ENCODE measurements at regions not wholly inside any gene's neighbourhood (a gene's known extent, or its start where the extent isn't known, plus 50 kb on each side); places are given as distances from the start of the nearest gene placed in this dataset.

GRCh38 chr13:110782185-110782584, 68.7 kb downstream of the ING1 start:
- TF ChIP-seq ADNP (tag; IDR thresholded peaks at IDR 0.05) (no peak), ETV6 (IDR thresholded peaks at IDR 0.05; ENCODE audit: borderline replicate concordance in 1 of 2, low read depth in 2 of 2, low read length in 1 of 2) (no peak), ETV6 (CRISPR knock-in tag; IDR thresholded peaks at IDR 0.05; ENCODE audit: borderline replicate concordance) (no peak), ZBTB11 (CRISPR knock-in tag; IDR thresholded peaks at IDR 0.05) (no peak), UBTF (IDR thresholded peaks at IDR 0.05; ENCODE audit: borderline replicate concordance in 1 of 2, low read depth in 2 of 2, low read length in 2 of 2) (no peak), JUNB (CRISPR knock-in tag; conservative IDR thresholded peaks at IDR 0.05) (no peak), EZH2 (IDR thresholded peaks at IDR 0.05; ENCODE audit: borderline replicate concordance, low read depth, low read length) (no peak), EGR1 (conservative IDR thresholded peaks at IDR 0.05) (no peak)
